HEK293 (cell line): ENCODE measurements at regions not wholly inside any gene's neighbourhood (a gene's known extent, or its start where the extent isn't known, plus 50 kb on each side); places are given as distances from the start of the nearest gene placed in this dataset.
"Not testable (repeated sequence)": the region's sequence is repeated elsewhere in the genome, so short reads cannot be mapped to it uniquely, and the experiment has no call there.

Source experiments
- CTCF ChIA-PET: fragments of 350-600 bp; formaldehyde crosslinking; extraction: SDS; loops from one replicate; lab custom pipeline; 2021; ENCODE audit warnings: antibody characterized with exemption; lab: Yijun Ruan, JAX
- POLR2A ChIA-PET: fragments of 300-600 bp; formaldehyde crosslinking; extraction: SDS; loops from one replicate; lab custom pipeline; 2020; ENCODE audit warnings: antibody characterized with exemption, inconsistent platforms; lab: Yijun Ruan, JAX
- H3K27ac ChIP-seq: fragments of 200-500 bp; sonication (Bioruptor generic); 2 replicates; pipeline ENCODE4 v1.5.1; 2014; ENCODE audit warnings: low read depth, low read length, control low read depth, inconsistent platforms; ENCODE audit errors: extremely low read depth
- H3K36me3 ChIP-seq, 2 experiments: fragments of 200-500 bp in 1 of 2; sonication (Bioruptor generic) in 1 of 2; 1 replicate in 1 of 2; 2 replicates in 1 of 2; pipeline ENCODE4 v1.5.1; 2014 to 2017; ENCODE audit warnings: inconsistent platforms in 2 of 2, low read length in 2 of 2; ENCODE audit not compliant: control insufficient read depth in 2 of 2, insufficient read depth in 1 of 2
- H3K4me1 ChIP-seq: fragments of 200-500 bp; sonication (Bioruptor generic); 2 replicates; pipeline ENCODE4 v1.5.1; 2014; ENCODE audit warnings: mild to moderate bottlenecking, low read length, inconsistent platforms; ENCODE audit not compliant: control insufficient read depth, insufficient read depth
- H3K4me3 ChIP-seq: 2 replicates; pipeline ENCODE4 v1.5.1; 2011; ENCODE audit warnings: low read depth, mild to moderate bottlenecking, control low read depth, low read length, moderate library complexity
- H3K9me3 ChIP-seq: fragments of 200-500 bp; sonication (Bioruptor generic); 2 replicates; pipeline ENCODE4 v1.5.1; 2014; ENCODE audit warnings: low read depth, low read length, inconsistent platforms; ENCODE audit not compliant: control insufficient read depth, insufficient read depth

DNA sequence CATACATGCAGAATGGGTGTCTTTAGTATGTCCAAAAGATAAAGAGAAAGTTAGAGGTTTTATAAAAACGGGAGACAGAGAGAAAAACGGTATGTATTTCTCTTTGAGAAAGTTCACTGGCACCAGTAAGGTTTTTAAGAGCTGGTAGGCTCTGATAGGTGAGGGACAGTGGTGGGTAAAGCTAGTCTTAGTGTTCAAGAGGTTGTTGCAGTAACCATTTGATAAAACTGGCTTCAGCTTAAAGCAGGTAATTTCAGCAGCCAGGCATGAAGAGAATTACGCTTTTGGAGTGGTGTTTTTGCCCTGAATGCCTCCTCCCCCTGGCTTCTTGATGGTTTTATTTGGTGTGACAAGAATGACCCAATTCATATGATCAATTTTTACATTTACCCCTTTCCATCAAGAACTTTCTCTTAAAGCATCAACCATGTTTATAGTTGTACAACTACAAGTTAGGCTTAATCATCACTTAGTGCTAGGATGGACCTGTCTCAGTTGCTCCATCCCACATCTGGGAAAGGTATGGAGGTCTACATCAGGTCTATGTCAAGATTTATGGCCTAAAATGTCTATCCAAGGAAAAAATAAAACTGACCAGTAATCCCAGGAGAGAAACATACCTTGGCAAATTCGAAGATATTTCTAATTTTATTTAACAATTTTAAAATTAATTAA is 1511.1 kb upstream of the TPTE start:
- H3K9me3 ChIP-seq, H3K4me3 ChIP-seq, H3K4me1 ChIP-seq, CTCF ChIA-PET, H3K27ac ChIP-seq, POLR2A ChIA-PET, H3K36me3 ChIP-seq: not testable (repeated sequence)

DNA sequence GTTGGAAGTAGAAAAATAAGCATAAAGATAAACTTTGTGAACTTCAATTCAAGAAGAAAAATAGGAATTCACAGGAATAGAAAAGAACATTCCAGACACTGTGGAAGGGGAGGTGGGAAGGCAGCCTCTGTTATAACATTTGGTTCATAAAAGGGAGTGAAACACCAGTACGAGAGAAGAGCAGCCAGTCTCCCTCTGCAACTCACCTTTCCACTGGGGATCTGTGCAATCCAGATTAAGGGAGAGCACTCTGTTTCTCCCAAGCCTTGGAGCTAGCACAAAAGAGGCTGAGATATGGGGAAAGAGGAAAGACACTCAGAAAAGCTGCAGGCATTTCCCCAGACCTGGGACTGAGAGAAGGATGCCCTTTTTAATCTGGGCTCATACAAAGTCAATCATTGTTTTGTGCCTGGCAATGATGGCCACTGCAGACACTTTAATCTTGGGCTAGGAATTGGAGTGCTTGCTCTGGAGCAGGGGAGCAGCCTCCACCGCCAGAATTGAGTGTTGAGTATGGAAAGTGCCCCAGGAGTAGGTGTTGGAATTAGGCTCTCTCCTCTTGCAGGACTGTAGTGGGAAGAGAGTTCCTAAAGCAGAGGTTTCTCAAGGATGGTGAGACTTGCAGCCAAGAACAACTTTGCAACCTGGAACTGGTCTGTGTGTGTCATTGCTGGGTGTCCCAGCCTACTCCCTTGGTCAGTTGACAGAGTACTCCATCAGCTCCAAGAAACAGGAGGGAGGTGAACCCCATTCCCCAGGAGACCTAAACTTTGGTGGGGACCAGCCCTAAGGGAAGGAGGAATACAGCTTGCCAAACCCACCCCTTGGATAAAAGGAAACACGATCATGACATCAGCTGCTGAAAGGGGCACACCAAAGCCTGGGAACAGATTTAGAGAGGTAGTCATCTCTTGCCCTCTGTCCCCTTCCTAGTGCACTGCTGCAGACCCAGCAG is 1510.2 kb upstream of the TPTE start:
- H3K4me1 ChIP-seq, H3K27ac ChIP-seq, H3K4me3 ChIP-seq, CTCF ChIA-PET, POLR2A ChIA-PET, H3K36me3 ChIP-seq, H3K9me3 ChIP-seq: not testable (repeated sequence)

GRCh38 chr21:9011916-9012315 is 1509.5 kb upstream of the TPTE start:
- H3K9me3 ChIP-seq, H3K4me1 ChIP-seq, H3K36me3 ChIP-seq, H3K27ac ChIP-seq, H3K4me3 ChIP-seq, POLR2A ChIA-PET, CTCF ChIA-PET: not testable (repeated sequence)

DNA sequence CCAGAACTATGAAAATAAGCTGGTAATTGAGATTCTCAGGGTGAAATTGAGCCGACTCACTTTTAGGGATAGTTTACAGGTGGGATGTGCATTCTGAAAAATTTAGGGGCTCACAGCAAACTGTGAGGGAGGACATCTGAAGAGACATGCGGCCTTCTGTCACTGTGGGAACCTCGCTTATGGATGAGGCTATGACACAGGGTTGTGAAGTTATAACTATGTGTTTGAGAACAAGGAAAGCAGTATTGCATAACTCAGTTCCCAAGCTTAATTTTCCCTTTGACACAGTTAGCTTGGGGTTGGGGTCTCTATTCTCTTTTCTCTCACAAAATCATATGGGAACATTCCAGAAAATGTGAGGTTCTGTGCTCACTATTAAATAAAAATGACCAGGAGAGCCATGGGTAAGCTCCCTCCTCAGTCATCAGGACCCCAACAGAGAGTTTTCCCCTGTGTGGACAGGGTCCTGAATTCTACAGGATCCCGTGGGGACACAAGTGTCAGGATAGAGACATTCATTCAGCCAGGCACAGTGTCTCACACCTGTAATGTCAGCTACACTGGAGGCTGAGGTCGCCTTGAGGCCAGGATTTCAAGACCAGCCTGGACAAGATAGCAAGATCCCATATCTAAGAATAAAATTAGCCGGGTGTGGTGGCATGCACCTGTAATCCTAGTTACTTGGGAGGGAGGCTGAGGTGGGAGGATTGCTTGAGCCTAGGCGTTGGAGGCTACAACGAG is 1507.7 kb upstream of the TPTE start:
- POLR2A ChIA-PET, CTCF ChIA-PET, H3K4me3 ChIP-seq, H3K27ac ChIP-seq, H3K4me1 ChIP-seq, H3K9me3 ChIP-seq, H3K36me3 ChIP-seq: not testable (repeated sequence)

DNA sequence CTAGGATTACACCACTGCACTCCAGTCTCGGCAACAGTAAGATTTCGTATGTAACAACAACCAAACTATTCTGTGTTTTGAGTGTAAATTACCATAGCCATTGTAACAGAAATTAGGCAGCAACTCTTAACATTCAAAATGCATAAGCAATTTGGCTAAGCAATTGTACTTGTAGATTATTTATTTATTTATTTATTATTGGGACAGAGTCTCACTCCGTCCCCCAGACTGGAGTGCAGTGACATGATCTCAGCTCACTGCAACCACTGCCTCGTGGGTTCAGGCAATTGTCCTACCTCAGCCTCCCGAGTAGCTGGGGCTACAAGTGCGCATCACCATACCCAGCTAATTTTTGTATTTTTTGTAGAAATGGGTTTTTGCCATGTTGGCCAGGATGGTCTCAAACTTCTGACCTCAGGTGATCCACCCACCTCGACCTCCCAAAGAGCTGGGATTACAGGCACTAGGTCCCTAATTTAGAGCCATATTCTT is 1507.1 kb upstream of the TPTE start:
- CTCF ChIA-PET, H3K9me3 ChIP-seq, H3K27ac ChIP-seq, POLR2A ChIA-PET, H3K4me3 ChIP-seq, H3K4me1 ChIP-seq, H3K36me3 ChIP-seq: not testable (repeated sequence)

DNA sequence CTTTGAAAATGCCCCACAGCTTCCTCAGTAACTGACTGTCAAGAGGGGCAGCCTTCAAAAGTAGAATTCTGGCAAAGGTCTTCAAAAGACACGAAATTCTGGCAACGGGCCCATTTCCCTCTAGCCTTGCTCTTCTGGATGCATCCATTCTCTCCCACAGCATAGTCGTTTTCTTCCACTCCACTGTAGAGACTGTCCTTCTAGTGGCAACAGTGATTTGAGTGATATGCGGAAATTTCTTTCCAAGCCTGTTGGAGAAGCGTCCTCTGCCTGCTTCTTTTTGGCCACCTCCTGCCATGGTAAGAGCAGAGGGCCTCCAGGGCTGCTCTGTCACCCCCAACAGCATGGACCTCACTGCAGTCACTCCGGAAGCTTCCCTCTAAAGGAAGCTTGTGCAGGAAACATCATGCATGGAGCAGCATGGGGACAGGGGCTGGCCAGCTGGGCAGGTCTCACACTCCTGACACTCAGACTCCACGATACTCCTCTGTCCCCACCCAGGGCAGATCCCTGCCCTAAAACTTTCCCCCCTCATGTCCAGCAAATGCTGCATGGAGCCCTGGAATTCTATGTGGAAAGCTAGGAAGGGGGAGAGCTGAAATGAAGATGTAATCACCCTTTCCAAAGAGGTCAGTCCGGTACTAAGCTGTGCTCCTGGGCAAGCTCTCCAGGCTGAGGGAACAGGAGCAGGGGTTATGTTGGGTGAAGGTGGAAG is 1505.7 kb upstream of the TPTE start:
- CTCF ChIA-PET, H3K9me3 ChIP-seq, H3K4me3 ChIP-seq, H3K27ac ChIP-seq, H3K4me1 ChIP-seq, H3K36me3 ChIP-seq, POLR2A ChIA-PET: not testable (repeated sequence)

DNA sequence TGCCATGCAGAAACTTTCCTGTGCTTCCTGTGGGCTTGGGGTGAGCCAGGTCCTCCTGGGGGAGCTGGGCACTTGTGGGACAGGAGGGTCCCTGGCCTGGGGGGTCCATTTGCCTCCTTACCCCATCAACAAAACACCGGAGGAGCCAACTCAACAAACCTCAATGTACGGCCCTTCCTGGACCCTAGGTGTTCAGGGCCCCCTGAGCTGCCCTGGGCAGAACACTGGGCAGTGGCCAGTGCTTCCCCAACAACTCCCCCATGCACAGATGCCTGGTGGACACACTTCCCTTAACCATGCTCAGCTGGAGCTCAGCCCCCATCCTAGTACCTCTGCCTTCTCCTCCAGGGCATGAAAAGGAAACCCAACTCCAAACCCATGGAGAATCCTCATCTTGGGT is 1504.2 kb upstream of the TPTE start:
- H3K36me3 ChIP-seq, POLR2A ChIA-PET, H3K4me3 ChIP-seq, H3K4me1 ChIP-seq, H3K9me3 ChIP-seq, H3K27ac ChIP-seq: not testable (repeated sequence)
- CTCF ChIA-PET = interaction anchor here (1.1 kb wide), 1 partner anchor 8 kb away, joined by 3 read pairs; no protein-coding TSS in a partner anchor

DNA sequence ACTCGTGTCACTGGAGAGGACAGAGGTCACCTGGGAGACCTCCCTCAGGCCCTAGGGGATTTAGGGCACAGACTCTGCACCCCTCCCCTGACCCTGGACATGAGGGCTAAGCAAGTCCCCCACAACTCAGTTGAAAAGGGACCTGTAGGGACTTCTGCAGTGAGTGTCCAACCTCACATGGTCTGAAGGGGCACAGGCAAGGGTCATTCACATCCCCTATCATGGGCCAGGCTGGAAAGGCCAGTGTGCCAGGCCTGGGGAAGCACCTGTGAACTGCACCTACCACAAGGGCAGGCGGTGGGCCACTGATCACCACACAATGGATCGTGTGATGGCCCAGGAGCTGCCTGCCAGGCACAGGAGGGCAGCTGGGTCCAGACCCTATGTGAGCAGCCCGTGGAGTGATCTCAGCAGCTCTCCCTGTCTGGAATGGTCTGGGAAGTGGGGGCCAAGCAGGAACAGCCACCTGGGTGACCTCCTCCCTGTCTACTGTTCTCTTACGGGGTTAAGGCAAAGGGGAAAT is 1502.6 kb upstream of the TPTE start:
- H3K4me3 ChIP-seq, H3K4me1 ChIP-seq, POLR2A ChIA-PET, H3K36me3 ChIP-seq, H3K9me3 ChIP-seq, H3K27ac ChIP-seq: not testable (repeated sequence)
- CTCF ChIA-PET = interaction anchor here (1.1 to 1.3 kb wide), 2 partner anchors 11 to 13 kb away, joined by 3 to 4 read pairs; no protein-coding TSS in a partner anchor

GRCh38 chr21:9024006-9024767 is 1497.2 kb upstream of the TPTE start:
- H3K4me1 ChIP-seq, H3K36me3 ChIP-seq, CTCF ChIA-PET, POLR2A ChIA-PET, H3K4me3 ChIP-seq, H3K27ac ChIP-seq, H3K9me3 ChIP-seq: not testable (repeated sequence)
